T47D (cell line): ENCODE measurements at regions not wholly inside any gene's neighbourhood (a gene's known extent, or its start where the extent isn't known, plus 50 kb on each side); places are given as distances from the start of the nearest gene placed in this dataset.
"Not testable (repeated sequence)": the region's sequence is repeated elsewhere in the genome, so short reads cannot be mapped to it uniquely, and the experiment has no call there.

ENCODE experiments used
- DNase-seq, 2 experiments: peaks; one replicate each; pipeline versions ENCODE4 v3.0.0 to v3.0.0-alpha.2; 2011 to 2012; ENCODE audit warnings: low read depth in 1 of 2, low spot score in 1 of 2
- in situ Hi-C: cut with HindIII; loops from 2 replicates; pipeline ENCODE4 v1.10.0; 2016; ENCODE audit warnings: low sequenced_read_pairs, low pct_unique_long_range_greater_than_20kb

DNA sequence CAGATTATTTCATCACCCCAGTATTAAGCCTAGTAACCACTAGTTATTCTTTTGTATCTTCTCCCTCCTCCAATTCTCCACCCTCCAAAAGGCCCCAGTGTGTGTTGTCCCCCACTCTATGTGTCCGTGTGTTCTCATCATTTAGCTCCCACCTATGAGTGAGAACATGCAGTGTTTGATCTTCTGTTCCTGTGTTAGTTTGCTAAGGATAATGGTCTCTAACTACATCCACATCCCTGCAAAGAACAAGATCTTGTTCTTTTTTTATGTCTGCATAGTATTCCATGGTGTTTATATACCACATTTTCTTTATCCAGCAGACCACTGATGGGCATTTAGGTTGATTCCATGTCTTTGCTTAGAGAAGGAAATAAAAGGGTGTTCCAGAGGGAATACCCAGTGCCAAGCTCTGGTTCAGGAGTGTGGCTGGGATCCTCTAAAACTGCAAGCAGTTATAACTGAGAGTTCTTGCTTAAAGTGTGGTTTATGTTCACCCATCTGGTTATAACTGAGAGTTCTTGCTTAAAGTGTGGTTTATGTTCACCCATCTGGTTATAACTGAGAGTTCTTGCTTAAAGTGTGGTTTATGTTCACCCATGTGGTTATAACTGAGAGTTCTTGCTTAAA is 154.8 kb downstream of the SYT15 start:
- DNase-seq, in situ Hi-C loops: not testable (repeated sequence)

DNA sequence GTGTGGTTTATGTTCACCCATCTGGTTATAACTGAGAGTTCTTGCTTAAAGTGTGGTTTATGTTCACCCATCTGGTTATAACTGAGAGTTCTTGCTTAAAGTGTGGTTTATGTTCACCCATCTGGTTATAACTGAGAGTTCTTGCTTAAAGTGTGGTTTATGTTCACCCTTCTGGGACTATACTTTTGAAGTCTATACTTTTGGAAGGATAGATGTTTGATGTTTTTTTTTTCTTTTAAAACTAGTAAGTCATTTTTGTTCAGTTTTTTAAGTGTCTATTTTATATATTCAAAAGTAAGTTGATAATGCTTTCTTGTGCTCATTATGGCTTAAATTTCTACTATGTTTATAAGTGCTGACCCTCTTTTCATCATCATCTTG is 155.3 kb downstream of the SYT15 start:
- DNase-seq, in situ Hi-C loops: not testable (repeated sequence)

DNA sequence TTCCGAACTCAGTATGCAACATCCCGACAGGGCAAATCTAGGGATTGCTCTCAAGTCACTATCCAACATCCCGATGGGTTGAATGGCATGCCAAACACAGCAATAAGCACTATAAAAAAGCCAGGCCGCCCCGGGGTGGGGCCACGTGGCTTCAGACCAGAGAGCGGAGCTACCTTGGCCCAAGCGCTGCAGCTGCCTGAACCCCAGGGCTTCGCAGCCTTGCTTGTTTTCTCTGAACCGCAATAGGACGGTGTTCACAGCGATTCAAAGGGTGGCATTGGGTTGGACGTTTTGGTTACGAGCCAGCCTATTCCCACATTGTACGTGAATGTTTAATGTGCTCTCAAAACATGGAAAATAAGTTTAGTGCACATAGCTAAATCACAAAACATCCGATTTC is 161.0 kb downstream of the SYT15 start:
- in situ Hi-C loops, DNase-seq: not testable (repeated sequence)

DNA sequence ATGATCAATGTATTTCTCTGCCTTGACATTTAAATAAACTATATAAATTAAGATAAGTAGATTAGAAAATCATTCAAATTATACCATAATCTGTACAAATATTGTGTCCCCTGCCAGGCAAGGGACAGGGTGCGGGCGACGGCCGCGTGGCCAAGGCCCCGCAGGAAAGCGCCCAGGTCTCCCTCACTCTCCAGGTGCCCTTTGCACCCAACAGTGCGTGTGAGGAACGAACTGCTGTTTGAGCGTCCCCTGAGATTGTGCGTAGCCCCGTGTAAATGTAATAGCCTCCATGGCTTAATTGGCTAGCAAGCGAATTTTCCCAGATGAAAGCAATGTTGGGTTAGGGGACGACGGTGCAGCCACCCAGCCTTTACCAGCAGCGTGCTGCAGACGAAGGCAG is 161.4 kb downstream of the SYT15 start:
- in situ Hi-C loops, DNase-seq: not testable (repeated sequence)

DNA sequence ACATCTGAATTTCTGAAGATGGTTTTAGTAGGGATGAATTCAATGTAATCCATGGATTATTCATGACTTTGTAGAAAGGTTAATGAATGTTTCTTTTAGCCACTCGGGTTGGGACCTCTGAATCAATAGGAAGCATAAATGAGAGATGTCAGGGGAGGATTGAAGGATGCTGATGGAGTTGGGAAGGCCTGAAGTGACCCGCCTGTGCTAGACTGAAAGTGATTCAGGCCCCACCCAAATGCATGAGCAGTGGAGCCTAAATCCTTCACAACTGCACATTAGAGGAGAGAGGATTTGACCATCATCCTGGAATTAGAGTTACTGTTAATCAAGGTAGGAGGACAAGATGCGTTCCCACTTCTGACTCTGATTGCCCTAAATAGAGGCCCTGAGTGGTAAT is 162.2 kb upstream of the PTPN20 start:
- in situ Hi-C loops = not testable (repeated sequence)

DNA sequence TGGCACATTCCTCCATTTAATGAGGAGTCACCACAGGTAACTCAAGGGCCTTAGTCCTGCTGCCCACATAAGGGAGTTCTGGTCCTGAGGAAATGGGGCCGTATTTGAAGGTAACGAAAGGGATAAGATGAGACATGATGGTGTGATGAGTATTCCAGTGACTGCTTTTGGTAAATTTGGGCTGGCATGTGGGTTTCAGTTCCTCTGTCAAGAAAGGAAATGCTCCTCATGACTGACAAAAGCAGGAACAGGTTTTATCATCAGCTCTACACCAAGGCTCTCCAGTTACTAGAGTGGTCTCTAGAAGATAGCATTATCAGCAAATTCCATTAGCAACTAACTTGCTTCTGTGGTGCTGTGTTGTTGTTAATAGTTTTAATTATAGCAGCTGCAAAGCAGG is 161.8 kb upstream of the PTPN20 start:
- DNase-seq, in situ Hi-C loops: not testable (repeated sequence)

More for the DNA sequence above, 162.2 kb upstream of the PTPN20 start:
- DNase-seq = not testable (repeated sequence)

DNA sequence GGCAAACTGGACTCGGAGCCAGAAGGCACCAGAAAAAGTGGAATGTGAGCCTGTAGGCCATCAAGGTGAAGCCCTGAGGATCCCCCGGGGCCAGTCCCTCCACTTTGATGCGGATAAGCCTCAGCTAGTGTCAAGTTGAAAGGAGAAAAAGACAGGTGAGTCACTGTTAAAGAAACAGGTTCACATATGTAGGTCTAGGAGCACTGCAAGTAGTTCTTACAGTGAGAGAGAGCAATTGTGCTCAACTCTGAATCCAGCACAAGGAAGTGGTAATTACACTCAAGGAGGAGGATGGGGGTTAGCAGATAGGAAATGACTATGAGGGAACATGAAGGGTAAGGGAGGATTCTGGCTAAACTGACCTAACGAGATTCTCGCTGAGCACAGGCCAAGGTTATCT is 157.5 kb upstream of the PTPN20 start:
- DNase-seq, in situ Hi-C loops: not testable (repeated sequence)

DNA sequence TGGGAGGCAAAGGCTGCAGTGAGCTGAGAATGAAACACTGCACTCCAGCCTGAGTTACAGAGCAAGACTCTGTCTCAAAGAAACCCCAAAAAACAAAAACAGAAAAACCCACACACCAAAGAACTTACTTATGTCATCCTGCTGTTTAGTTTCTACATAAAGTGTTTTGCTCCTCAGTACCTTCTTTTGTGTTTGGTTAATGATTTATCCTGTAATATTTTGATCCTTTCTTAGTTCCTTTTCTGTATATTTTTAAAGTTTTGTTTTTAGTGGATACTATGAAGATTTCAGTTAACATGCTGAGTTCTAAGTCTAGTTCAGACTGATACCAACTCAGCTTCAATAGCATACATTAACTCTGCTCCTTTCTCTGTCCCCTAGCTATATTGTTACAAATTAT is 149.8 kb upstream of the PTPN20 start:
- in situ Hi-C loops = not testable (repeated sequence)

DNA sequence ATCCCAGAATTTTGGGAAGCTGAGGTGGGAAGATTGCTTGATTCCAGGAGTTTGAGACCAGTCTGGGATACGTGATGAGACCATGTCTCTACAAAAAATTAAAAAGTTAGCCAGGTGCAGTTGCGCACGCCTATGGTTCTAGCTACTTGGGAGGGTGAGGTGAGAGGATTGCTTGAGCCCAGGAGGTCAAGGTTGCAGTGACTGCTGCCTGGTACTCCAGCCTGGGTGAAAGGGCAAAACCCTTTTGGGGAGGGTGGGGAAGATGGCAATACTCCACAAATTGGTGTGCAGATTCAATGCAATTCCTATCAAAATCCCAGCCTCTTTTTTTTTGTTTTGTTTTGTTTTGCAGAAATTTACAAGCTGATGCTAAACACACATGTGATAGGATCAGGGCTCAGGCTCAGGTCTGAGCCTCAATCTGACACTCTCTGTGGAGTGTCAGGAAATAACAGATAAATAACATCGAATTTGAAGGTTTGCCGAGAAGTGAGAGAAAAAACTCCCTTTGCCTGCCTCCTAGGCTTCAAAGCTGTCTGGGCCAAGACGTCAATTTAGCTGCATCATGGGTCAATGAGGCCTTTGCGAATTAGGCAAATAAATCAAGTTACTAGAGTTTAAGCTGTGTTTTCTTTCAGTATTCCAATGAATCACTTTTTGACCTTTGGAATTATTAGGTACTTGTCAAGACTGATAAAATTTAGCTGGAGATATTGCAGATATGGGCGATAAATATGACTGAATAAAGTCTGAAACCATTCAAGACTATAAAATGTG is 142.5 kb upstream of the PTPN20 start:
- DNase-seq, in situ Hi-C loops: not testable (repeated sequence)

More for the DNA sequence above, 149.8 kb upstream of the PTPN20 start:
- not testable (repeated sequence) for DNase-seq

DNA sequence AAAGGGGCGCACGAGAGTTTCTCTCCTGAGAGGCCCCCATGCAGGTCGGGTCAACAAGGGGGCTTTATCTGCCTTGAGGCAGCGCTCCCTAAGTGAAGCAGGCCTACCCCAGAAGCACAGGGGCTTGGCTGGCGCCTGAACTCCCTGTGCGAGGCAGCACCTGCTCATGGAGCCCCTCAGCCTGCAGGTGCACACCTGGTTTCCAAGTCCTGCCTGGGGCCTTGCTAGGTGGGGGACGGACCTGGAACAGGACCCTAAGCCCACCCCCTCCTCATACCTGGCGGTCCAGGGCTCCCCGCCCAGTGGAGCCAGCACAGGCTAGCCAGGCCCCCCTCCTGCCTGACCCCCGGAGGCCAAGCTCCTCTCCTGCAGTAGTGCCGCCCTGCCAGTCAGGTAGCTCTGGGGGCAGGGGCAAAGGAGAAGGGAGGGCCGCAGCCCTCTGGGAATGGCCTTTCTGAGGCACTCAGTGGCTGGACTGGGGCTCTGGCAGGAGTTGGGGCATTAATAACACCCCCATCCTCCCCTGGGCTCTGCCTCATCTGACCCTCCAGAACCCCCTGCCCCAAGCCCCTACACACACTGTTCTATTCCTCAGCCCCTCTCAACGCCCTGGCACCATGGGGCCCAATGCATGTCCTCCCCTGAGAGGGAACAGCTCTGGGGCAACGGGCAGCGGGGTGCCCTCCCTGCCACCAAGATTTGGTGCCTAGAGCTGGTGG is 137.9 kb upstream of the PTPN20 start:
- DNase-seq, in situ Hi-C loops: not testable (repeated sequence)

DNA sequence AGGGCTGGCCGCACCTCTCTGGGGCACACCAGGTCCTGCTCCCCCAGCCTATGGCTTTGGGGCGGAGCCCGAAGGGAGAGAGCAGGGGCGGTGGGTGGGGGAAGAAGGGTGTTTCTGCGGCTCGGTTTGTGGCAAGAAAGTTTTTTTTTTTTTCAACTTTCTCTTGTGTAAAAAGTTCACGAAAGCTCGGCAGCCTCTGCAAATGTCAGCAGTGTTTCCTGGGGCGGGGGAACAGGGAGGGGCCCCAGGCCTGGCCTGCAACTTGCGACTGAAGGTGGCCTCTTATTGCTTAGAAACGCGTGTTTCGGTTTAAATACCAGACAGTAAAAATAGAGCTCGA is 137.4 kb upstream of the PTPN20 start:
- not testable (repeated sequence) for DNase-seq

DNA sequence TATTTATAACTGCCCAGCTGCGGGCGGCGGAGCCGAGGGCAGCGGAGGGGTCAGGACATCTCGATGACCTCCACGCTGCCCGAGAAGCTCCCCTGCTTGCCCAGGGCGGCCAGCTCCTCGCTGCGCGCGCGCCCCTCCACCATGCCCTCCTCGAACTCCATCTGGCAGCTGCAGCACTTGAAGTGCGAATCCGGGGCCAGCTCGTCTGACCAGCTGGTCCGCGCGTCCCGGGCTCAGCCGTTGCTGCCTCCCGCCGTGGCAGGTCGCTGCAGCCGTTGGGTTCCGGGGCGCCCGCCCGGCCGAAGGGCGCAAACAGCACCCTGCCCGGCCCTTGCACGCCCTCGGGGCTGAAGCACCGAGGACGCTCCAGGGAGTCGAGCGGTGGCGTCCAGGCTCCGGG is 136.9 kb upstream of the PTPN20 start:
- DNase-seq, in situ Hi-C loops: not testable (repeated sequence)

More for the DNA sequence above, 137.4 kb upstream of the PTPN20 start:
- in situ Hi-C loops = not testable (repeated sequence)

DNA sequence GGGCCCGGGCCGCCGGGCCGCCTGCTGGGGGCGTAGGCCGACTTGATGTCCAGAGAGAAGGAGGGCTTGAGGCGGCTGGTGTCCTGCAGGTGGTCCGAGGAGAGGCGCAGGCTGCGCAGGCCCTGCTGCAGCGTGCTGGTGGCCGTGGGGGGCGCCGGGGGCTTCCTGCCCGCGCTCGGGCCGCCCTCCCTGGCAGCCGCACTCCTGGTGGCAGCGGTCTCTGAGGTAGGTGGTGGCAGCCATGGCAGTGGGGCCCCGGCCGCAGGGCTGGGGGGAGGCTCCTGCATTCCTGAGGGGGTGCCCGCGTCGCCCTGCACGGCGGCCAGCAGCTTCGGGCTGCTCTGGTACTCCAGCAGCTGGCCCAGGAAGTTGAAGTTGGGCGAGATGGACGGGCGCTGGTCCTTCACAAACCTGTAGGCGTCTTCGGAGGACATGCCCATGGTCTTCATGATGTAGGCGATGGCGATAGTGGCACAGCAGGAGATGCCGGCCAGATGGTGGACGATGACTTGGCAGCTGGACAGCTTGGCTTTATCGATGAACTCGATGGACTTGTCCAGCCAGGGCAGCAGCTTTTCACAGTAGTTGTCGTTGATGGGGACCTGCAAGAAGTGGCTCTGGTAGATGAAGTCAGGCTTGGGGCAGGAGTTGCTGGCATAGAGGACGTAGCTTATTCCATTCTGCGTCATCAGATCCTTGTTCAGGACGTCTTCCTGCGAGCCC is 136.1 kb upstream of the PTPN20 start:
- DNase-seq, in situ Hi-C loops: not testable (repeated sequence)

DNA sequence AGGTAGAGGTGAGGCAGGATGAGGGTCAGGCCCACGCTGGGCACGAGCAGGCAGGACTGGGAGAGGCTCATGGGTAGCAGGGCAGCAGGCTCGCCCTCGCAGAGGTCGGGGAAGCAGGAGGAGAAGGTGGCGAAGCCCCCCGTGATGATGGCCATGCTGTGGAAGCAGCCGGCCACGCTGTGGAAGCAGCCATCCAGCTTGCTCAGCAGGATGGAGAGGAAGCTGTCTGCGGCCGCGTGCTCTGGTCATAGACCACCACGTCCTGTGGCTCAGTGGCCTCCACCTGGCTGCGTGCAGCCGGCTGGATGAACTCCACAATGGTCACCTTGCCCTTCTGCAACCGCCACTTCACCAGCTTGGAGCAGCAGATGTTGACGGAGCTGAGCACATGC is 135.6 kb upstream of the PTPN20 start:
- DNase-seq, in situ Hi-C loops: not testable (repeated sequence)

DNA sequence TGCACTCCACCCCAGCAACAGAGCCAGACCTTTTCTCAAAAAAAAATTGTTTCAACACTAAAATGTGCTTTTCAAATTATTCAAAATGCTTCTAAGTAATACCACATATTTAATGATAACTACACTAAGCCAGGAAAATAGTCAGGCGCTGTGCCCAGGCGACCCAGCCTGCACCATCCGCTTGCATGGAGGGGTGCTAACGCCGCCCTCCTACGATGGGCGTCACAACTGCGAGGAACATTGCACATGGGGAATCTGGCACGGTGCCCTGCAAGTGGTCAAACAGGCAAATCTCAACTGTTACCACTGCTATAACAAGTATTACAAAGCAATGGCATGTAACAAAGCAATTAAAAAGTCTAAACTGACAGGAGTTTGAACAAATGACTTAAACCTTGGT is 131.7 kb upstream of the PTPN20 start:
- DNase-seq, in situ Hi-C loops: not testable (repeated sequence)

DNA sequence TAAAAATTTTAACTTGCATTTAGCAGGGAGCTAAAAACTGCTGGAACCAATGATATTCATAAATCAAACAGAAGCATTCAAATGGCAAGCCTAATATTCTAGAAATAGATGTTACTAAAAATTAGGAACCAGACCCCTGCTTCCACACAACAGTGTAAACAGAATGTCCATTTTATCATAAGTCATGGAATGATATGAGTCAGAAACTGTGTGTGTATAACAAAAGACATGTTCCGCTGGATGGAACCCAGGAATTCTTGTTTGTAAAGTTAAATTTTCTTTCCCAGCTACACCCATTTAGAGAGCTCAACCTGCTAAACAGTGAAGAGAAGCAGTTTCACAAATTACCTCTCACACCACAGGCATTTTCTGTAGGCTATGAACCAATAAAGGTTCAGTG is 131.1 kb upstream of the PTPN20 start:
- DNase-seq, in situ Hi-C loops: not testable (repeated sequence)

DNA sequence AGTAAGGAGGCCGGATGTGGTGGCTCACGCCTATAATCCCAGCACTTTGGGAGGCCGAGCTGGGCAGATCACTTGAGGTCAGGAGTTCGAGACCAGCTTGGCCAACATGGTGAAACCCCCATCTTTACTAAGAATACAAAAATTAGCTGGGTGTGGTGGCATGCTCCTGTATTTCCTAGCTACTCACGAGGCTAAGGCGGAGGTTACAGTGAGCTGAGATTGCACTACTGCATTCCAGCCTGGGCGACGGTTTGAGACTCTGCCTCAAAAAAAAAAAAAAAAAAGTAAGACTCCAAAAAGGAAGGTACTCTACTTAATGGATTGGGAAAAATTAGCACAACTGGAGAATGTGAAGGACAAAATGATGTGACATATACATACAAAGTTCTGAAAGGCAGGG is 130.2 kb upstream of the PTPN20 start:
- not testable (repeated sequence) for DNase-seq

More for the DNA sequence above, 130.2 kb upstream of the PTPN20 start:
- in situ Hi-C loops = not testable (repeated sequence)
